Testis (tissue), 2 donors: ENCODE measurements at regions not wholly inside any gene's neighbourhood (a gene's known extent, or its start where the extent isn't known, plus 50 kb on each side); places are given as distances from the start of the nearest gene placed in this dataset.
"Not testable (repeated sequence)": the region's sequence is repeated elsewhere in the genome, so short reads cannot be mapped to it uniquely, and the experiment has no call there.

Source experiments
- DNase-seq: peaks from one replicate; pipeline ENCODE4 v3.0.0-alpha.2; 2019
- H3K27ac ChIP-seq, 2 donors: fragments of 200-600 bp; sonication (generic); one replicate each; pipeline ENCODE4 v1.5.1; 2019
- H3K27me3 ChIP-seq: fragments of 200-600 bp; sonication (generic); one replicate; pipeline ENCODE4 v1.5.1; 2019
- H3K36me3 ChIP-seq: fragments of 200-600 bp; sonication (generic); one replicate; pipeline ENCODE4 v1.5.1; 2017; ENCODE audit warnings: low read depth; ENCODE audit errors: missing control alignments
- H3K4me1 ChIP-seq: fragments of 200-600 bp; sonication (generic); one replicate; pipeline ENCODE4 v1.5.1; 2019
- H3K4me3 ChIP-seq, 2 donors: fragments of 200-600 bp; sonication (generic); one replicate each; pipeline ENCODE4 v1.5.1; 2017 to 2019
- H3K9me3 ChIP-seq: fragments of 200-600 bp; sonication (generic); one replicate; pipeline ENCODE4 v1.5.1; 2017
- CTCF ChIP-seq, 3 experiments: fragments of 450-650 bp in 2 of 3; fragments of 200-600 bp in 1 of 3; sonication (generic) in 1 of 3; IDR thresholded peaks; one replicate each; pipeline ENCODE4 v1.5.1; 2016 to 2019; ENCODE audit warnings: antibody characterized with exemption in 3 of 3, mild to moderate bottlenecking in 2 of 3, moderate library complexity in 1 of 3
- POLR2A ChIP-seq: fragments of 450-650 bp; IDR thresholded peaks from one replicate; pipeline ENCODE4 v1.6.1; 2017; ENCODE audit warnings: antibody characterized with exemption, mild to moderate bottlenecking, moderate library complexity
- WGBS, 2 donors: methylation state at CpG; one replicate each; pipeline ENCODE4 v1.1.5; 2018; 5-methylcytosine and 5-hydroxymethylcytosine counted together
- intact Hi-C: fragments of 100-400 bp; cut with DNase I; formaldehyde crosslinking; loops from one replicate; pipeline ENCODE4 v1.15.1; 2023; ENCODE audit warnings: low total_unique reads

DNA sequence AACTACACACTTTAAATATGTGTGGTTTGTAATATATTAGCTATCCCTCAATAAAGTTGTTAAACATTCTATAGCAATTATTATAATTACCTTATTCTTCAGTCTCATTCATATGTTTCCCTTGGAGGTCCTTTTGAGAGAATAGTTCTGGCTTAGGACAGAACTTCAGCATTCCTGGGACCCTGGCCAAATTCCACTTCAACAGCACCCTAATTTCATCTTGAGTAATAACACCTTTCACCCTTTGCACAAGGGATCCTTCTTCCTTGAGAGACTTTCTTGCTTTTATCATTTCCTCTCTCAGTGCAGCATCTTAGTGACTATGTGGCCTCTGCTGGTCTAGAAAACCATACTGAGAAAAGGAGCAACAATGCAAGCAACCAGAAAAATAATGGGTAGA lies 255.9 kb downstream of the C11orf87 start:
- Histone ChIP-seq H3K4me3 (no peak overlapping the region), H3K4me1 (no peaks in the 10 kb centered on the region), H3K27ac (no peak overlapping the region), H3K27me3 (no peaks in the 10 kb centered on the region), H3K36me3 (no peaks in the 10 kb centered on the region), H3K9me3 (no peaks in the 10 kb centered on the region)
- no peak for TF ChIP-seq CTCF (IDR thresholded peaks at IDR 0.05)
- no peak for TF ChIP-seq POLR2A
- DNase-seq: no peak
- intact Hi-C loops: no loop called here

- TF ChIP-seq POLR2A: no peak
- TF ChIP-seq CTCF (IDR thresholded peaks at IDR 0.05): no peak
- H3K9me3 ChIP-seq: no peaks in the 10 kb centered on the region
- no peak for DNase-seq
- no peaks in the 10 kb centered on the region for H3K4me1 ChIP-seq
- H3K27ac ChIP-seq: no peak overlapping the region
- no peaks in the 10 kb centered on the region for H3K36me3 ChIP-seq
- no peaks in the 10 kb centered on the region for H3K27me3 ChIP-seq
- intact Hi-C loops: no loop called here
- H3K4me3 ChIP-seq: no peak overlapping the region
Measured at GRCh38 chr11:109680127-109680526, 258.1 kb downstream of the C11orf87 start.

- DNase-seq, H3K36me3 ChIP-seq, H3K4me1 ChIP-seq, H3K9me3 ChIP-seq, intact Hi-C loops, H3K4me3 ChIP-seq, H3K27me3 ChIP-seq, H3K27ac ChIP-seq: not testable (repeated sequence)
- WGBS, 2 donors: 90 to 96% methylated on average over 1 of the region's 1 CpG
Measured at GRCh38 chr11:109682788-109683187, 260.8 kb downstream of the C11orf87 start.

- no peaks in the 10 kb centered on the region for H3K27me3 ChIP-seq
- no peak overlapping the region for H3K4me3 ChIP-seq
- intact Hi-C loops: no loop called here
- 67 to 94% methylated on average over 4 of the region's 4 CpGs for WGBS, 2 donors
- no peaks in the 10 kb centered on the region for H3K4me1 ChIP-seq
- TF ChIP-seq CTCF (IDR thresholded peaks at IDR 0.05) (no peak), POLR2A (no peak)
- H3K36me3 ChIP-seq: no peaks in the 10 kb centered on the region
- no peaks in the 10 kb centered on the region for H3K9me3 ChIP-seq
- DNase-seq: no peak
- no peak overlapping the region for H3K27ac ChIP-seq
Measured at GRCh38 chr11:109695696-109696095, 273.7 kb downstream of the C11orf87 start.

DNA sequence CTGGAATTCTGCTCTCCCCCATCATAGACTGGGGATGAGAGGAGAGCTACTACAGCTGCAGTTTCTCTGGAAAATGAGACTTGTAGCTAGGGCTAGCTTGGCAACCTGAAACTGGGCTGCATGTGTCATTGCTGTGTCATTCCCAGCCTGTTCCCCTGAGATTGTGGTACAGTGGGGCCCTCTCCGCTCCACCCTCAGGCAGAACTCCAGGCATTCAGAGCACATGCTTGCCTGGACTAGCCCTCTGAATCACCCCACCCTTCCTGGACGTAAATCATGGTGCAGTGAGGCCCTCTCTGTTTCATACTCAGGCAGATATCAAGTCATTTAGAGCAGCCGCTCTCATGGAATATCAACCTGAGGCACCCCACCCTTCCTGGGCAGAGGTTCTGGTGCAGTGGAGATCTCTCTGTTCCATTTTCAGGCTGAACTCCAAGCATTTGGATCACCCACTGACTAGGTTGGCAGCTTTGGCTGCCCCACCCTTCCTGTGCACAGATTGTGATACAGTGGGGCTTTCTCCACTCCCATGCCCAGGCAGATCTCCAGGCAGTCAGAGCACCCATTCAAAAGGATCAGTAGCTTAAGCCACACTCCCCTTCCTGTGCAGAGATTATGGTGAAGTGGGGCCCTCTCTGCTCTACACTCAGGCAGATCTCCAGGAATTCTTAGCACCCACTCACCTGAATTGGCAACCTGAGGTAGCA lies 274.4 kb downstream of the C11orf87 start:
- Histone ChIP-seq H3K36me3 (no peaks in the 10 kb centered on the region), H3K27ac (no peak overlapping the region), H3K4me3 (no peak overlapping the region), H3K27me3 (no peaks in the 10 kb centered on the region), H3K9me3 (no peaks in the 10 kb centered on the region), H3K4me1 (no peaks in the 10 kb centered on the region)
- intact Hi-C loops: no loop called here
- DNase-seq: no peak
- no peak for TF ChIP-seq CTCF (IDR thresholded peaks at IDR 0.05)
- TF ChIP-seq POLR2A: no peak
- WGBS, 2 donors: 86 to 92% methylated on average over 3 of the region's 3 CpGs
